CD14-positive monocyte (primary cell): ENCODE measurements at regions not wholly inside any gene's neighbourhood (a gene's known extent, or its start where the extent isn't known, plus 50 kb on each side); places are given as distances from the start of the nearest gene placed in this dataset.

Experiments
- DNase-seq, 3 donors: peaks; one replicate each; pipeline ENCODE4 v3.0.0-alpha.2; 2011 to 2022
- H2AFZ ChIP-seq: 2 replicates; pipeline ENCODE4 v1.6.0; 2012; ENCODE audit warnings: mild to moderate bottlenecking, low read depth, low read length, inconsistent platforms; ENCODE audit not compliant: insufficient read depth, poor library complexity, severe bottlenecking
- H3K27ac ChIP-seq, 2 donors: 1 replicate in 1 of 2; 2 replicates in 1 of 2; pipeline ENCODE4 v1.5.1; 2012 to 2013; ENCODE audit warnings: low read length in 2 of 2, control low read depth in 1 of 2, inconsistent platforms in 1 of 2, low read depth in 1 of 2, mild to moderate bottlenecking in 1 of 2
- H3K27me3 ChIP-seq, 2 donors: one replicate each; pipeline versions ENCODE4 v1.6.0 to v1.6.1; 2011 to 2013; ENCODE audit warnings: low read length in 2 of 2; ENCODE audit not compliant: control insufficient read depth in 2 of 2, insufficient read depth in 2 of 2
- H3K36me3 ChIP-seq, 2 donors: replicated peaks in 1 of 2; 1 replicate in 1 of 2; 2 replicates in 1 of 2; pipeline versions ENCODE4 v1.5.1 to v1.6.1; 2012 to 2013; ENCODE audit warnings: low read length in 2 of 2, control low read depth in 1 of 2, inconsistent platforms in 1 of 2, mild to moderate bottlenecking in 1 of 2; ENCODE audit not compliant: insufficient read depth in 2 of 2, control insufficient read depth in 1 of 2
- H3K4me1 ChIP-seq, 2 donors: 1 replicate in 1 of 2; 2 replicates in 1 of 2; pipeline versions ENCODE4 v1.5.1 to v1.6.1; 2012 to 2013; ENCODE audit warnings: low read length in 2 of 2, control low read depth in 1 of 2, inconsistent platforms in 1 of 2, mild to moderate bottlenecking in 1 of 2, moderate library complexity in 1 of 2; ENCODE audit not compliant: insufficient read depth in 2 of 2, control insufficient read depth in 1 of 2
- H3K4me2 ChIP-seq: replicated peaks from 2 replicates; pipeline ENCODE3; 2012; ENCODE audit warnings: low read length, moderate library complexity, mild to moderate bottlenecking; ENCODE audit not compliant: poor library complexity, severe bottlenecking; ENCODE audit errors: extremely low read depth
- H3K4me3 ChIP-seq, 3 experiments: fragments of 200-600 bp in 1 of 3; sonication (generic) in 1 of 3; replicated peaks in 1 of 3; 1 replicate in 2 of 3; 2 replicates in 1 of 3; pipeline ENCODE4 v1.5.1; 2011 to 2013; ENCODE audit warnings: low read length in 3 of 3, mild to moderate bottlenecking in 3 of 3, control low read depth in 2 of 3, low read depth in 2 of 3, inconsistent platforms in 1 of 3, moderate library complexity in 1 of 3
- H3K79me2 ChIP-seq: 2 replicates; pipeline ENCODE4 v1.6.0; 2012; ENCODE audit warnings: mild to moderate bottlenecking, control low read depth, inconsistent platforms, low read length, moderate library complexity; ENCODE audit not compliant: insufficient read depth
- H3K9ac ChIP-seq: 2 replicates; pipeline ENCODE4 v1.6.0; 2017; ENCODE audit warnings: low read length, mild to moderate bottlenecking; ENCODE audit not compliant: insufficient read depth, poor library complexity, severe bottlenecking
- H3K9me3 ChIP-seq, 2 donors: replicated peaks in 1 of 2; 1 replicate in 1 of 2; 2 replicates in 1 of 2; pipeline versions ENCODE4 v1.5.1 to v1.6.1; 2012 to 2013; ENCODE audit warnings: low read length in 2 of 2, control low read depth in 1 of 2; ENCODE audit not compliant: control insufficient read depth in 1 of 2, insufficient read depth in 1 of 2
- H4K20me1 ChIP-seq: 2 replicates; pipeline ENCODE4 v1.6.0; 2012; ENCODE audit warnings: mild to moderate bottlenecking, low read length, control low read depth, moderate library complexity; ENCODE audit not compliant: insufficient read depth
- H3K27ac Mint-ChIP-seq, 7 donors: one replicate each; pipeline ENCODE4 v1.8.0; 2020; ENCODE audit warnings: mild to moderate bottlenecking in 7 of 7, mixed read lengths in 7 of 7, moderate library complexity in 6 of 7, inconsistent platforms in 2 of 7
- H3K27me3 Mint-ChIP-seq, 3 donors: one replicate each; pipeline ENCODE4 v1.8.0; 2021 to 2022; ENCODE audit warnings: low read depth in 3 of 3, mild to moderate bottlenecking in 3 of 3, mixed read lengths in 3 of 3, moderate library complexity in 3 of 3, inconsistent platforms in 1 of 3
- H3K36me3 Mint-ChIP-seq, 2 donors: one replicate each; pipeline ENCODE4 v1.8.0; 2020; ENCODE audit warnings: mixed read lengths in 2 of 2, inconsistent platforms in 1 of 2, mild to moderate bottlenecking in 1 of 2
- H3K4me1 Mint-ChIP-seq: one replicate; pipeline ENCODE4 v1.8.0; 2020; ENCODE audit warnings: mild to moderate bottlenecking, mixed read lengths
- H3K4me3 Mint-ChIP-seq, 2 donors: one replicate each; pipeline ENCODE4 v1.8.0; 2020; ENCODE audit warnings: mild to moderate bottlenecking in 2 of 2, mixed read lengths in 2 of 2, moderate library complexity in 1 of 2
- H3K9me3 Mint-ChIP-seq, 7 donors: one replicate each; pipeline ENCODE4 v1.8.0; 2020 to 2022; ENCODE audit warnings: mixed read lengths in 7 of 7, mild to moderate bottlenecking in 6 of 7, moderate library complexity in 6 of 7, inconsistent platforms in 2 of 7
- WGBS: methylation state at CpG from one replicate; pipeline ENCODE4 v1.1.5; 2013; ENCODE audit warnings: missing lambda C conversion rate; ENCODE audit not compliant: insufficient coverage; 5-methylcytosine and 5-hydroxymethylcytosine counted together
- intact Hi-C, 2 donors: fragments of 100-400 bp; cut with micrococcal nuclease; formaldehyde crosslinking; loops; one replicate each; pipeline versions ENCODE4 v1.15.0 to v1.15.1; 2023
- TF ChIP-seq, protein P1 (sequence below): fragments of 200-600 bp; IDR thresholded peaks from one replicate; pipeline ENCODE4 v1.8.0; 2022; ENCODE audit warnings: antibody characterized with exemption, mild to moderate bottlenecking

DNA sequence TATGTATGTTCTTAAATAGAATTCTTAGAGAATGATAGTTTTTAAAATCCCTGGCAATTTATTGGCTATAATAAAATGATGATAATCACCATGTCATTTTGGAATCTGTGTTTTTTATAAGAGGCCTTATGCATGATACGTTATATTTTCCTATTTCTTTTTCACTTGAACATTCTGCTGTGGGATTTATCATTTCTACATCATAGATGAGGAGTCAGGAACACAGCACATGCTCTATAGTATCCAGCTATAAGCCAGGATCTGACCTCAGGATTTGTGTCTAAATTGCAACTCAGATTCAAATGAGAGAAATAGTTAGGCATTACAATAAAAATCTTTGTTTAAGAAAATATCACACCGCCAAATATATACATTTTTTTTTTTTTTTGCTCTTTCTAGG is 928.0 kb downstream of the EFNB2 start:
- Histone ChIP-seq H3K4me2 (no peak overlapping the region), H3K9ac (no peak overlapping the region), H2AFZ (no peak overlapping the region), H3K36me3 (no peaks in the 10 kb centered on the region), H3K4me1 (no peaks in the 10 kb centered on the region), H3K27me3 (no peaks in the 10 kb centered on the region), H3K9me3 (peaks cover 0 to 6% of the 10 kb centered on the region in 2 donors), H4K20me1 (no peaks in the 10 kb centered on the region), H3K79me2 (no peaks in the 10 kb centered on the region), H3K27ac (no peak overlapping the region), H3K4me3 (no peak overlapping the region)
- no peak for DNase-seq
- Mint-ChIP-seq H3K4me3 (no peak overlapping the region), H3K27me3 (no peaks in the 10 kb centered on the region), H3K9me3 (peaks cover 0 to 2% (median 0%) of the 10 kb centered on the region in 7 donors), H3K27ac (no peak overlapping the region), H3K36me3 (no peaks in the 10 kb centered on the region), H3K4me1 (no peaks in the 10 kb centered on the region)
- TF ChIP-seq, protein P1, sequence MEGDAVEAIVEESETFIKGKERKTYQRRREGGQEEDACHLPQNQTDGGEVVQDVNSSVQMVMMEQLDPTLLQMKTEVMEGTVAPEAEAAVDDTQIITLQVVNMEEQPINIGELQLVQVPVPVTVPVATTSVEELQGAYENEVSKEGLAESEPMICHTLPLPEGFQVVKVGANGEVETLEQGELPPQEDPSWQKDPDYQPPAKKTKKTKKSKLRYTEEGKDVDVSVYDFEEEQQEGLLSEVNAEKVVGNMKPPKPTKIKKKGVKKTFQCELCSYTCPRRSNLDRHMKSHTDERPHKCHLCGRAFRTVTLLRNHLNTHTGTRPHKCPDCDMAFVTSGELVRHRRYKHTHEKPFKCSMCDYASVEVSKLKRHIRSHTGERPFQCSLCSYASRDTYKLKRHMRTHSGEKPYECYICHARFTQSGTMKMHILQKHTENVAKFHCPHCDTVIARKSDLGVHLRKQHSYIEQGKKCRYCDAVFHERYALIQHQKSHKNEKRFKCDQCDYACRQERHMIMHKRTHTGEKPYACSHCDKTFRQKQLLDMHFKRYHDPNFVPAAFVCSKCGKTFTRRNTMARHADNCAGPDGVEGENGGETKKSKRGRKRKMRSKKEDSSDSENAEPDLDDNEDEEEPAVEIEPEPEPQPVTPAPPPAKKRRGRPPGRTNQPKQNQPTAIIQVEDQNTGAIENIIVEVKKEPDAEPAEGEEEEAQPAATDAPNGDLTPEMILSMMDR: no peak
- WGBS: no CpG with 5 or more reads among the region's 2 CpGs
- intact Hi-C loops: no loop called here

GRCh38 chr13:105607016-105607415 is 928.4 kb downstream of the EFNB2 start:
- no peaks in the 10 kb centered on the region for H3K36me3 Mint-ChIP-seq
- Histone ChIP-seq H2AFZ (no peak overlapping the region), H4K20me1 (no peaks in the 10 kb centered on the region), H3K9me3 (peaks cover 0 to 6% of the 10 kb centered on the region in 2 donors), H3K4me1 (no peaks in the 10 kb centered on the region), H3K4me2 (no peak overlapping the region), H3K36me3 (no peaks in the 10 kb centered on the region), H3K4me3 (no peak overlapping the region), H3K79me2 (no peaks in the 10 kb centered on the region), H3K27ac (no peak overlapping the region), H3K9ac (no peak overlapping the region), H3K27me3 (no peaks in the 10 kb centered on the region)
- no peak overlapping the region for H3K4me3 Mint-ChIP-seq
- intact Hi-C loops: no loop called here
- no peak for DNase-seq
- peaks cover 0 to 2% (median 1%) of the 10 kb centered on the region in 7 donors for H3K9me3 Mint-ChIP-seq
- H3K27me3 Mint-ChIP-seq: no peaks in the 10 kb centered on the region
- TF ChIP-seq, protein P1: no peak
- no peaks in the 10 kb centered on the region for H3K4me1 Mint-ChIP-seq
- H3K27ac Mint-ChIP-seq: no peak overlapping the region
- no CpG with 5 or more reads among the region's 2 CpGs for WGBS
